Sigmoid colon (tissue), 6 donors: ENCODE measurements at regions not wholly inside any gene's neighbourhood (a gene's known extent, or its start where the extent isn't known, plus 50 kb on each side); places are given as distances from the start of the nearest gene placed in this dataset.

Experiments used
- DNase-seq: peaks from one replicate; pipeline ENCODE4 v3.0.0-alpha.2; 2019
- H3K27ac ChIP-seq, 4 donors: fragments of 200-600 bp; sonication (generic); one replicate each; pipeline ENCODE4 v1.5.1; 2016 to 2019; ENCODE audit warnings: mild to moderate bottlenecking in 1 of 4
- H3K27me3 ChIP-seq, 3 donors: fragments of 200-600 bp; sonication (generic); one replicate each; pipeline ENCODE4 v1.5.1; 2019; ENCODE audit warnings: mild to moderate bottlenecking in 1 of 3
- H3K36me3 ChIP-seq, 4 donors: fragments of 200-600 bp; sonication (generic); one replicate each; pipeline ENCODE4 v1.5.1; 2016 to 2019
- H3K4me1 ChIP-seq, 4 donors: fragments of 200-600 bp; sonication (generic); one replicate each; pipeline ENCODE4 v1.5.1; 2017 to 2019
- H3K4me3 ChIP-seq, 4 donors: fragments of 200-600 bp; sonication (generic); one replicate each; pipeline ENCODE4 v1.5.1; 2017 to 2019; ENCODE audit warnings: mild to moderate bottlenecking in 2 of 4, moderate library complexity in 1 of 4
- H3K9me3 ChIP-seq, 4 donors: fragments of 200-600 bp in 3 of 4; sonication (generic) in 3 of 4; one replicate each; pipeline versions ENCODE4 v1.5.1 to v1.6.1; 2013 to 2019
- EP300 ChIP-seq, 4 donors: sonication (generic); formaldehyde crosslinking; IDR thresholded peaks; one replicate each; pipeline ENCODE4 v1.6.1; 2017; ENCODE audit warnings: antibody characterized with exemption in 4 of 4
- POLR2A ChIP-seq, 2 donors: fragments of 450-650 bp; IDR thresholded peaks; one replicate each; pipeline ENCODE4 v1.6.1; 2016; ENCODE audit warnings: antibody characterized with exemption in 2 of 2, mild to moderate bottlenecking in 2 of 2, moderate library complexity in 2 of 2
- POLR2AphosphoS5 ChIP-seq, 4 donors: sonication (generic); formaldehyde crosslinking; IDR thresholded peaks; one replicate each; pipeline ENCODE4 v1.6.1; 2017; ENCODE audit warnings: antibody characterized with exemption in 4 of 4
- WGBS, 2 donors: extraction: QIAGEN DNeasy Blood & Tissue Kit; methylation state at CpG; one replicate each; pipeline ENCODE4 v1.1.7; 2013; 5-methylcytosine and 5-hydroxymethylcytosine counted together
- intact Hi-C: fragments of 100-400 bp; cut with DNase I; formaldehyde crosslinking; loops from one replicate; pipeline ENCODE4 v1.15.1; 2023
- TF ChIP-seq, protein P1 (sequence below), 4 experiments: fragments of 450-650 bp in 3 of 4; fragments of 200-600 bp in 1 of 4; IDR thresholded peaks; one replicate each; pipeline ENCODE4 v1.5.1; 2016 to 2019; ENCODE audit warnings: antibody characterized with exemption in 4 of 4, mild to moderate bottlenecking in 3 of 4, moderate library complexity in 2 of 4
- donor health status: healthy with polysubstance abuse.
- donor health status: healthy.

DNA sequence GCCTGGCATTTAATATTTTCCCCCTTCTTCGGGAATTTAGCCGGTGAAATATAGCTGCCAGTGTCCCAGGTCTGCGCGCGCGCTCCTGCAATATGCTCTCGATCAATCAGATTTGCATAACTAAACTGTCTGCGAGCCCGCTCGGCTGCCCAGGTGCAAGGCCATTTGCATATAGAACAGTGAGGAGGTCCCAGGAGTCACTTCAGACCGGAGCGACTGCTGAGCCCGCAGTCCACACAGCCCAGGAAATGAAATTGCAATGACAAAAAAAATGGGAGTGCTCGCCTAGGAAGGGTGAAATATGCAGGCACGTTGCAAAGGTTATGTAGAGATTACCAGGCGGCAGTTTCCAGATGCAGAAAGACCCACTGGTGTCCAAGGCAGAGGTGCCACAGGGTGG lies 228.5 kb downstream of the VRK1 start:
- DNase-seq: no peak
- no peaks in the 10 kb centered on the region for H3K36me3 ChIP-seq
- no peak overlapping the region for H3K27ac ChIP-seq
- peaks cover 0 to 7% (median 0%) of the 10 kb centered on the region in 3 donors for H3K27me3 ChIP-seq
- no peaks in the 10 kb centered on the region for H3K4me1 ChIP-seq
- H3K9me3 ChIP-seq: no peaks in the 10 kb centered on the region
- intact Hi-C loops: no loop called here
- H3K4me3 ChIP-seq: no peak overlapping the region
- no peak for TF ChIP-seq POLR2A (IDR thresholded peaks at IDR 0.05)
- TF ChIP-seq POLR2AphosphoS5 (IDR thresholded peaks at IDR 0.05): no peak
- TF ChIP-seq, protein P1, sequence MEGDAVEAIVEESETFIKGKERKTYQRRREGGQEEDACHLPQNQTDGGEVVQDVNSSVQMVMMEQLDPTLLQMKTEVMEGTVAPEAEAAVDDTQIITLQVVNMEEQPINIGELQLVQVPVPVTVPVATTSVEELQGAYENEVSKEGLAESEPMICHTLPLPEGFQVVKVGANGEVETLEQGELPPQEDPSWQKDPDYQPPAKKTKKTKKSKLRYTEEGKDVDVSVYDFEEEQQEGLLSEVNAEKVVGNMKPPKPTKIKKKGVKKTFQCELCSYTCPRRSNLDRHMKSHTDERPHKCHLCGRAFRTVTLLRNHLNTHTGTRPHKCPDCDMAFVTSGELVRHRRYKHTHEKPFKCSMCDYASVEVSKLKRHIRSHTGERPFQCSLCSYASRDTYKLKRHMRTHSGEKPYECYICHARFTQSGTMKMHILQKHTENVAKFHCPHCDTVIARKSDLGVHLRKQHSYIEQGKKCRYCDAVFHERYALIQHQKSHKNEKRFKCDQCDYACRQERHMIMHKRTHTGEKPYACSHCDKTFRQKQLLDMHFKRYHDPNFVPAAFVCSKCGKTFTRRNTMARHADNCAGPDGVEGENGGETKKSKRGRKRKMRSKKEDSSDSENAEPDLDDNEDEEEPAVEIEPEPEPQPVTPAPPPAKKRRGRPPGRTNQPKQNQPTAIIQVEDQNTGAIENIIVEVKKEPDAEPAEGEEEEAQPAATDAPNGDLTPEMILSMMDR (IDR thresholded peaks at IDR 0.05): no peak
- no peak for TF ChIP-seq EP300 (IDR thresholded peaks at IDR 0.05)
- WGBS, 2 donors: 25 to 36% methylated on average over 16 of the region's 16 CpGs

DNA sequence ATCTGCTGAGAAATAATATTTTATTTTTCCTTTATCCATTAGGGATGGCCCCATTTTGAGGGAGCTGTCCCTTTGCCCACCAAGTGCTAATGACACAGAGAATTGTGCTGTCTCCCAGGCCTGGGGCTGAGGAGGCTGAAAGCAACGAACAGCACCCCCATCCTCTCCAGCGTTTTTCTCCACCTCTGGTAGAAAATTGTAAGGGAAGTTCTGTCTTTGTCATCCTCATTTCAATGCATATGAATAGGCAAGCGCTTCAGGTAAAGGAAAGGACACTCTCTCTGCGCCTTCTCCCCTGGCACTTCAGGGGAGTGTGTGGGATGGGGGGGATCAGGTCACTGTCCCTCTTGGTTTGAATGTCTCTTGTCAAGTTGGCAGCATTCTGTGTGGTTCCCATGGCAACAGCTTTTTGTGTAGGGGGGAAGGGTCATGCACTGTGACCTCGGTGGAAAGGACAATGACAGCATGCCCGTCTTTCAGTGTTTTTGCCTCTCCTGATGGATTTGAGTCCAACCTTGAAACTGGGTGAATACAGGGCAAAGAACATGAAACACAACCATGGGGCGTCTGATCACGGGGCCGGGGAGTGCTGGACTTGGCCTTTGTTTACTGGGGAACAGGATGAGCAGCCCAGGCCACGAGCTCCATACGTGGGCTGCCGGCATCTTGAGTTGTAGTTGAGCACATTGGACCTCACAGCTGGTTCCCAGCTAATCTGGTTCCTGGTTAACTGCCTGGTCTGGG lies 230.2 kb downstream of the VRK1 start:
- H3K9me3 ChIP-seq: no peaks in the 10 kb centered on the region
- intact Hi-C loops: no loop called here
- no peaks in the 10 kb centered on the region for H3K4me1 ChIP-seq
- WGBS, 2 donors: 65 to 68% methylated on average over 12 of the region's 12 CpGs
- H3K27me3 ChIP-seq: peaks cover 0 to 22% (median 1%) of the 10 kb centered on the region in 3 donors
- TF ChIP-seq EP300 (IDR thresholded peaks at IDR 0.05): no peak
- TF ChIP-seq, protein P1 (IDR thresholded peaks at IDR 0.05): no peak
- TF ChIP-seq POLR2AphosphoS5 (IDR thresholded peaks at IDR 0.05): no peak
- TF ChIP-seq POLR2A (IDR thresholded peaks at IDR 0.05): no peak
- no peak for DNase-seq
- no peak overlapping the region for H3K4me3 ChIP-seq
- H3K36me3 ChIP-seq: no peaks in the 10 kb centered on the region
- no peak overlapping the region for H3K27ac ChIP-seq

DNA sequence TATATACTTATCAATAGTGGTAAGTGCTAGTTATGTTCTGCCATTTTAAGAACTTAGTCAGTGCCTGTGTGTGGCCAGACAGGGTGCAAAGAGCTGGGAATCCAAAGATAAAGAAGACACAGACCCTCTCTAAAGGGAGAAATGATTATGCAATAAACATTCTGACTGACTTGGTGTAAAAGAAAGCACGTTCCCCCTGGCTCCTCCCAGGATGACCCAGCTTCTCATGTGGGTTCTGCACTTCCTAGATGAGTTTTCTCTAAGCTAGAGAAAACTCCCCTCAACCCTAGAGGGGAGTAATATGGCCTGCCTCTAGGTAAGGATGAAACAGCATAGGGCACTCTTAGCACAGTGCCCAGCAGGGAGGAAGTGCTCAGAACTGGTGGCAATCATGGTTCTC lies 231.2 kb downstream of the VRK1 start:
- Histone ChIP-seq H3K27me3 (peaks cover 2 to 32% (median 7%) of the 10 kb centered on the region in 3 donors), H3K27ac (no peak overlapping the region), H3K9me3 (no peaks in the 10 kb centered on the region), H3K4me1 (peaks cover 0 to 6% (median 5%) of the 10 kb centered on the region in 4 donors), H3K4me3 (no peak overlapping the region), H3K36me3 (no peaks in the 10 kb centered on the region)
- no peak for DNase-seq
- TF ChIP-seq POLR2AphosphoS5 (IDR thresholded peaks at IDR 0.05): no peak
- TF ChIP-seq EP300 (IDR thresholded peaks at IDR 0.05): no peak
- TF ChIP-seq, protein P1 (IDR thresholded peaks at IDR 0.05): no peak
- no peak for TF ChIP-seq POLR2A (IDR thresholded peaks at IDR 0.05)
- 11 to 27% methylated on average over 1 of the region's 1 CpG for WGBS, 2 donors
- intact Hi-C loops: no loop called here

DNA sequence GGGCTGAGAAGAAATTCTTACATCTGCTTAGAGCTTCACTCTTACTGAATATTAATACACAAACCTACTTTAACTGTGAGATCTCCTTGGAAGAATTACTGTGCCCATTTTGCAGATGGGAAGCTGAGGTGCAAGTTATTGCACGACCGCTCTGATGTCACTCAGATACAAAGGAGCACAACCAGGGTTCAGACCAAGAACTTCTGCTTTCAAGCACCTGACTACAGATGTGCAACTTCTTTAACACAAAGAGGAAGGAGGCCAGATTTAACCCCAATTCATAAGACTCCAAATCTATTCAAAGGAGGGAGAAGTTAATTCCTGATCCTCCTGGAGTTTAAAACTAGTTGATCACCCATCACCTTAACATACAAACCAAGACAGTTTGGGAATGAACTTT lies 232.6 kb downstream of the VRK1 start:
- WGBS, 2 donors: 91 to 92% methylated on average over 2 of the region's 2 CpGs
- H3K27ac ChIP-seq: no peak overlapping the region
- H3K4me3 ChIP-seq: no peak overlapping the region
- no peaks in the 10 kb centered on the region for H3K36me3 ChIP-seq
- H3K9me3 ChIP-seq: no peaks in the 10 kb centered on the region
- DNase-seq: no peak
- peaks cover 0 to 7% (median 5%) of the 10 kb centered on the region in 4 donors for H3K4me1 ChIP-seq
- intact Hi-C loops: no loop called here
- TF ChIP-seq, protein P1 (IDR thresholded peaks at IDR 0.05): no peak
- TF ChIP-seq POLR2AphosphoS5 (IDR thresholded peaks at IDR 0.05) (no peak), POLR2A (IDR thresholded peaks at IDR 0.05) (no peak), EP300 (IDR thresholded peaks at IDR 0.05) (no peak)
- peaks cover 2 to 40% (median 9%) of the 10 kb centered on the region in 3 donors for H3K27me3 ChIP-seq
